ENCODE measurements at regions not wholly inside any gene's neighbourhood (a gene's known extent, or its start where the extent isn't known, plus 50 kb on each side); places are given as distances from the start of the nearest gene placed in this dataset.
A peak's percentile ranks its signal among the peaks of the same experiment; 100 is the strongest.
"Not testable (repeated sequence)": the region's sequence is repeated elsewhere in the genome, so short reads cannot be mapped to it uniquely, and the experiment has no call there.

DNA sequence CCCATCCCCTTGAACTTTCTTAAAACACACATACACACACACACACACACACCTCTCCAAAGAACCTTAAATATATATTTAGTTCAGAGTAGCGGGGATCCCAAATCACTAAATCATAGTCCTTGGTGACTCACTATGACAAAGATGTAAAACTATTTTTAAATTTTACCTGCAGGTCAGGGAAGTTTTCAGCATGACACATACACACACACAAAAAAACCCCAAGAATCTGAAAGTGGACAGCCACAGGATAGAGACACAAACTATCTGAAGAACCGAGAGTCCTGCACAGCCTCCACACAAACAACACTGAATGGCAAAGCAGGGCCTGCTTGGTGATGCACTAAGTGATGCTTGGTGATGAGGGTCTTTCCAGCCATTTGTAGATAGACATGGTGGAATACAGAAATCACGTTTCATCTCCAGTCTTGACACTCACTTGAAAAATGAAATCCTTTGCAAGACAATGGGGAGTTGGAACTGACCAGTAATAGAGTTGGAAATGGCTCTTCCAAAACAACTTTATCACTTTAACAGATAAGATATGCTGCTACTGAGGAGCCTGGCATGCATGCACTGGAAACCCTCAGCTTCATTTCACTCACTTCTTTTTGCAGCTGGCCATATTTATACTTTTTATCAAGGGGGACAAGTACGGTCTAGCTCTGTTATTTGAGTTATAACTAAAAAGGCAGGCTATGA is 307.3 kb downstream of the RAPGEF2 start:
- no peak for ATAC-seq
- DNase-seq (ENCODE audit: low spot score), result no peak

DNA sequence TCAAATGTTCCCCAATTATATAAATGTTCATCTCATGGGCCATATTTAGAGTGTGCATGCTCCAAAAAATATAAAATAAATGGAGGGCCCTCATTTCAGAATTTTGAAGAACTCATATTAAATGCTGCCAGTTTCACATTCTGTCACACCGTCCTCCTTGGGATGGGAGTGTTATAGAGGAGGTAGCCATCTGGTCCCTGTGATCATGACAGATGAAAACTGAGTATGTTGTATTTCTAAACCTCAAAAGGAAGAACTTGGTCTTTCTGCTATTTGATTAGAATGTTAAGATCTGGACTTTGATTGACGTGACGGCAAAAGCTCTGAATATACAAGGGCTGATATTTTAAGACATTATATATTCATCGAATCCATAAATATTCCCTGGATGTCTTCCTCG is 308.0 kb downstream of the RAPGEF2 start:
- ATAC-seq, result no peak
- DNase-seq (ENCODE audit: low spot score), result no peak

DNA sequence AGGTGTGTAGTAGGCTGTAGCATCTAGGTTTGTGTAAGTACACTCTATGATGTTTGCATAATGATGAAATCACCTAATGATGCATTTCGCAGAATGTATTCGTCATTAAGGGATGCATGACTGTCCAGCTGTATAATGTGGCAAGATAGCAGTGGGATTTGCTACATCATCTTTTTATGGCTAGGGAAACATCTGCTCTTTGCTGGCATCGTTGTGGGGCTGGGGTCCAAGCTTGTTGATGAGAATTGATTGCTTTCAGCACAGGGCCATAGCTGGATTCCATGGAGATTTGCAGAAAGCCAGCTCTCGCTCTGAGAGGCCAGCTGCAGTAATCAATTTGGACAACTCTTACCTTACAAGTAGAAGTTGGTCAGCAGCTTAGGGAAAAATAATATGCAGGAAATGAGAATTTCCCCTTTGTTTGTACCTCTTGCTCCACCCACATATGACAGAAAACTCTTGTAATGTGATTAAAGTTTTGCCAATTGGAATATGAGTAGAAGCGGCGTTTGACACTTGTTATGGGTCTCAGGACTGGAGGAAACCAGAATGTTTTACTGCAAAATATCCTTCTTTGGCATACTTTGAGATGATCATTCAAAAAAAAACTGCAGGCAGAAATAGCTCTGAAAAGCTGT is 310.5 kb downstream of the RAPGEF2 start:
- DNase-seq (ENCODE audit: low spot score) (no peak), ATAC-seq (no peak)

DNA sequence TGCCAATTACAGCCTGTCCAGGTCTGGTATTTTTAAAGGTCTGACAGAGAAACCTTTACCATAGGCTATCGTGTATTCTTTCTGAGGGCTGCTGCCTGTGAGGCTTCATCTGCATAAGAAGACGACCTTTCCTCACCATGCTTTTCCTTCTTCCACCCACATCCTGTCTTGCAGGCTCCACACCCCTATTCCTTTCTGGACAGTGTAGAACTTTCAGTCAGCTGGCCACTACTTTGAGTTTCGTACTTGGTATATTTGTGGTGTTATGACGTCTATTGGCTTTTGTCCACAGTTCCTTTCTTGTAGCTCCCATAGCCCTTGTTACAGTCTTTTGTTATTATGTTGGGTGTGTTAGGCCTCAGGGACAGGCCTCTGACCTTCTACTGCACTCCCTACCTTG is 311.4 kb downstream of the RAPGEF2 start:
- ATAC-seq (no peak), DNase-seq (ENCODE audit: low spot score) (no peak)

DNA sequence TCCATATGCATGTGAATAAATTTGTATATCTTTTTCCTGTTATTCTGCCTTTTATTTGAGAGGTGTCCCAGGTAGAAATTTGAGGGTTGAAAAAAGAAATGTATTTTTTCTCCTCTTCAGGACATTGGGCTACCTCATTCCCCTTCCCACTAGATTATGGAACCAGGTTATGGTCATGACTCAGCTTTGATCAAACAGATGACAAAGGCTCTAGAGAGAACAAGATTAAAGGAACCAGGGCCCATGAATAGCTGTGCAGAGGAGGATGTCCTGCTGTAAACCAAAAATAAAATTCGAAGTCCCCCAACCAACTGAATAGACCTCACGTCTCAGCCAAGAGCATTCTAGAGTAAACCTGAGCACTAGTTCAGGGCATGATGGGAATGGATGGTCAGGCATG is 313.2 kb downstream of the RAPGEF2 start:
- no peak for DNase-seq (ENCODE audit: low spot score)
- ATAC-seq, result no peak

DNA sequence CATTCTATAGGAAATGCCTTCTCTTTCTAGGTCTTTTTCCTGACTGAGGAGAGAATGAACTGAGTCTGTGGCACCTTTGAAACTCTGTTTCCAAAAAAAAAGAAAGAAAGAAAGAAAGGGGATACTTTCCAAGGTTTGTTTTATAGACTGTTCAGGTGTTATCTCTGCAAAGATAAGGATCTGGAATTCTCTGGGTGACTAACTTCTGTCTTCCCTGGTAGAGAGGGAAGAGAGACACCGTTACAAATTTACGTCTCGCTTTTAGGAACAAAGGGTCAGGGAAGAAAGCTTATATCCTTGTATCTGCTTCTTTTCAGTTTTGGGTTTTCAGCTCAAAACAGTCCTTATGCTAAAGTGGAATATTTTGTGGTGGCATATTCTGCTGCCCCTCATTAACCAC is 314.1 kb downstream of the RAPGEF2 start:
- ATAC-seq, result no peak
- DNase-seq (ENCODE audit: low spot score), result no peak

DNA sequence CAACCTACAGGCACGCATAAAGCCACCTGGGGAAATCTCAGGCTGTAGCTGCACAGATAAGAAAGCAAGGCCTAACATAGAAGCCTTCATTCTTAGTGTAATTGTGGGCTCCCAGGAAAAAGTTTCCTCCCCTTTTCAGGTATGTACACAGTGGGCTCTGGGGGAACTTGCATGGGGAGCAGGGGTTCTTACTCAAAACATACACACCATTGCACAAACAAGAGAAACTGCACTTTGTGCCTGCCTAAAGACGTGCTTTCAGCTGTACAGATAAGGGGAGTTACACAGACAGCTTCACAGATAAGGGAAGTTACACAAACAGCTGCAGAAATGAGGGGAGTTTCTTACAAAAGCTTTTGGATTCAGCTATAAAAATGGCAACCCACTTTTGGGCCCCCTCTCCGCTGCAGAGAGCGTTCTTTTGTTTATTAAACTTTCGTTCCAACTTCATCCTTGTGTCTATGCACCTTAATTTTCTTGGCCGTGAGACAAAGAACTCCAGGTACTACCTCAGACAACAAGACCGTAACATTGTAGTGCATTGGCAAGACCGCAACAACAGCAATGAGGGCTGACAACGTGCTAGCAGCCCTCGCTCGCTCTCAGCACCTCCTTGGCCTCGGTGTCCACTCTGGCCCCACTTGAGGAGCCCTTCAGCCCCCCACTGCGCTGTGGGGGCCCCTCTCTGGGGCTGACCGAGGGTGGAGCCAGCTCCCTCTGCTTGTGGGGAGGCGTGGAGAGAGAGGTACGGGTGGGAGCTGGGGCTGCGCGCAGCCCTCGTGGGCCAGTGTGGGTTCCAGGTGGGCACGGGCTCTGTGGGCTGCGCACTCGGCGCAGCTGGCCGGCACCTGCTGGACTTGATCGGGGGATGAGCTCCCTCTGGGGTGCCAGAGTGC is 317.5 kb downstream of the RAPGEF2 start:
- no peak for DNase-seq (ENCODE audit: low spot score)
- ATAC-seq, result no peak

DNA sequence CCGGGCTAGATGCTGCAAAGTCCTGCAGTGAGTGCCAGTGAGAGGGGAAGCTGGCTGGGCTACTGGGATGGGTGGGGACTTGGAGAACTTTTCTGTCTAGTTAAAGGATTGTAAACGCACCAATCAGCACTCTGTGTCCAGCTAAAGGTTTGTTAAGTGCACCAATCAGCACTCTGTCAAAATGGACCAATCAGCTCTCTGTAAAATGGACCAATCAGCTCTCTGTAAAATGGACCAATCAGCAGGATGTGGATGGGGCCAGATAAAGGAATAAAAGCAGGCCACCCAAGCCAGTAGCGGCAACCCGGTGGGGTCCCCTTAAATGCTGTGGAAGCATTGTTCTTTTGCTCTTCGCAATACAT is 318.2 kb downstream of the RAPGEF2 start:
- DNase-seq (ENCODE audit: low spot score); ATAC-seq: not testable (repeated sequence)

DNA sequence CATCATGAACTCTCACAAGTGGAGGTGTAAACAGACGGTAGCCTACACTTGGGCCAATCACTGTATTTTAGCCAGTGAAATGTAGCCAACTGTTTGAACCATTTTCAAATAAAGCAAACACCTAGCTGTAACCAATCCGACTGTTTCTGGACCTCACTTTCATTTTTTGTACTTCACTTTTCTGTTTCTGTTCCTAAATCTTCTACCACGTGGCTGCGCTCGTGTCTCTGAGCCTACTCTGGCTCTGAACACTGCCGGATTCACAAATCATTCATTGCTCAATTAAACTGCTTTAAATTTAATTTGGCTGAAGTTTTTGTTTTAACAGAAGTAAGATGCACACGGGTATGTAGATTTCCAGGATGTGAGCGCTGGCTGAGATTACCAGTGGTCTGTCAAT is 319.1 kb downstream of the RAPGEF2 start:
- DNase-seq (ENCODE audit: low spot score) (no peak), ATAC-seq (no peak)

DNA sequence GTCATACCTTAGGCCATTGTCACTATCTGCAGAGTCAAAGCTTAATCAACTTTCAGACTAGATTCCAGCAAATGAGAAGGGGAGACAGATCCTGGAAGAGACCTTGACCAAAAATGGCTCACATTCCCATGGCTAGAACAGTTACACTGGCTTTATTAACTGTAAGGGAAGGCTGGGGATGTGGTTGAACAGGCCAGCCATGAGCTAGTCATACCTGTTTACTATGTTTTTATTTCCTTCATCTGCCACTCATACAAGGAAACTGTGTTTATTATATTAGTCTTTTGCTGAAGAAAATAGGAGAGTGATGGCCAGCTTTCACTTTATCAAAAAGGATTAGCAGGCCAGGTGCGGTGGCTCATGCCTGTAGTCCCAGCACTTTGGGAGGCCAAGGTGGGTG is 319.7 kb downstream of the RAPGEF2 start:
- DNase-seq (ENCODE audit: low spot score) (no peak), ATAC-seq (no peak)

DNA sequence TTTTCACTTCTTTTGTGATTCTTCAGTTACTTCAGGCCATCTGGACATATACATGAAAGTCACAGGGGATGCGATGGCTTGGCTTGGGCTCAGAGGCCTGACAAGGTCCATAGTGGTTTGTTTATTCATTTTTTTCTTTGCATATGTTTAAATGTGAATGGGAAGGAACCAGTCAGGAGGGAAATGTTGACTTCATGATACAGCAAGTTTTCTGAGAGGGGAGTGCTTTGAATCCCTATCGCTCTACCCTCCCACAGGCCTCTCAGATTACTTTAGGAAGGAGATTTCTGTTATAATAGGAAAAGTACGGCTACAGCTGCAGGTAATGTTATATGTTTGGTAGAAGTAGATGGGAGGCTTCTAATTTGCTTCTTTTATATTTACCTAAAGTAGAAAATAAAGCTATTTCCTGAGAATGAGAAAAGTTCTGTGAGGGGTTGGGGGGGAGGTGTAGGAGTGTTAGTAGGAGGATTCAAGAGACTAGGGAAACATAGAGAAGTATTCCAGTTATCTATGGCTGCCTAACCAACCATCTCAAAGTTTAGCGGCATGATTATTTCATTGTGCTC is 322.9 kb downstream of the RAPGEF2 start:
- DNase-seq (ENCODE audit: low spot score), result no peak
- ATAC-seq, result no peak

DNA sequence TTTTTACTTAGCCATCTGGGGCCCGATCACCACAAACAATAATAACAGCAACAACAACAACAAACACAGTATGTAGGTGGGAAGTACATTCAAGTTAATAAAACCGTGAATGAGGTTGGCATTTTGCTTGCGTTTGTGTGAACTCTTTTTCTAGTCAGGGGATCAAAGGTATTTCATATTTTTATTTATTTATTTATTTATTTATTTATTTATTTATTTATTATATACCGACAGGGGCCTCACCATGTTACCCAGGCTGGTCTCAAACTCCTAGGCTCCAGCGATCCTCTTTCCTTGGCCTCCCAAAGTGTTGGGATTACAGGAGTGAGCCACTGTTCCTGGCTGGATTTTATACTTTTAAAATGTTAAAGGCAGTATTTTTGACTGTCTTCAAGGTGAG is 325.4 kb downstream of the RAPGEF2 start:
- no peak for ATAC-seq
- no peak for DNase-seq (ENCODE audit: low spot score)

DNA sequence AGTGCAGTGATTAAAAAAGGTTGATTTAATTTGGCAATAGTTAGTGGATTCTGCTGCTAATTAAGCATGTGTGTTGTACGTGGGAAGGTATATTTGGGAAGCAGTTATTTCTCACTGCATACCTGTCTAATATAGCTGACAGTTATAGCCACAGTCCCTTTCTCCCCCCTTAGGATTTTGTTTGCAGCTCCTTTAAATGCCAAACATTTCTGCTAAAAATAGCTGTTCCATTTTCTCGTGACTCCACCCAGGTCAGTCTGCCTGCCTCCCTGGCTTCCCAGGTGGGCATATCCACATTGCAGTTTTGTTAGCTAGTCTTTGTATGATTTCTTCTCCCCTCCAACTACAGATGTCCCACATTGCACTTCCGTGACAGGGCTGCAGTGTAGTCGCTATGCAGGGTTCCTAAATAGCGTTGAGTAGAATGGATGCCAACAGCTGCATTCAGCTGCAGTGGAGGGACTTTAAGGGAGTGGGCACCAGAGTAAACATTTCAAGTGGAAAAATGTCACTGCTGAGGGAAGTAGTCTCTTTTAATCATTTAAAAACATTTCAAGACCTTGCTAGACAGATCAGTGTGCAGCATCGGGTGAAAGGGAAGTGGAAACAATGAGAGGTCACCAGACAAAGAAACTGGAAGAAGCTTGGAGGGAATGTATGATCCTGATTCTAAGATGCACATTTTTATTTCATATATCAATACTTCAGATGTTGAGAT is 326.3 kb downstream of the RAPGEF2 start:
- no peak for ATAC-seq

DNA sequence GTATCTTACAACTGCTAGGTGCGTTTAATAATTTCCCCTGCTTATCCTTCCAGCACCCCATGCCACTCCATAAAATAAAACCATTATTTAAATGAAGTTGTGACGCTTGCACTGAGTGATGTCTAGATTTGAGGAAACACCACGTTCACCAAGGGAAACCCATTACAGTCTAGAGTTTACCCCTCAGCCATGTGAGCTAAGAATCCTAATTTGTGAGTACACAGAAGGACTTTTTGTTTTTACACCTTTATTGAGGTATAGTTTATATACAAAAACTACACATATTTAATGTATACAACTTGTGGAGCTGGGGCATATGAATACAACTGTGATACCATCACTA is 326.8 kb downstream of the RAPGEF2 start:
- ATAC-seq (no peak), DNase-seq (ENCODE audit: low spot score) (no peak)

More for the DNA sequence above, 326.3 kb downstream of the RAPGEF2 start:
- no peak for DNase-seq (ENCODE audit: low spot score)

DNA sequence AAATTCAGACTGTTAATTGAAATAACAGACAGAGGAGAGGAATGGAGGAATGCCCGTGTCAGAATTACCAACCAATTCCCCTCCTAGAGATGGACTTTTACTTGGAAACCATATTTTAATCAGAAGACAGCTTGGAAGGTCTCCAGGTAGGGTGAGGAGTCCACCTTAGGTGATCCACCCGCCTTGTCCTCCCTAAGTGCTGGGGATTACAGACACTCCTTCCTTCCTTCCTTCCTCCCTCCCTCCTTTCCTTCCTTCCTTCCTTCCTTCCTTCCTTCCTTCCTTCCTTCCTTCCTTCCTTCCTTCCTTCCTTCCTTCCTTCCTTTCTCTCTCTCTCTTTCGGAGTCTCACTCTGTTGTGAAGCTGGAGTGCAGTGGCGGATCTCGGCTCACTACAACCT is 328.0 kb downstream of the RAPGEF2 start:
- no peak for DNase-seq (ENCODE audit: low spot score)
- no peak for ATAC-seq

DNA sequence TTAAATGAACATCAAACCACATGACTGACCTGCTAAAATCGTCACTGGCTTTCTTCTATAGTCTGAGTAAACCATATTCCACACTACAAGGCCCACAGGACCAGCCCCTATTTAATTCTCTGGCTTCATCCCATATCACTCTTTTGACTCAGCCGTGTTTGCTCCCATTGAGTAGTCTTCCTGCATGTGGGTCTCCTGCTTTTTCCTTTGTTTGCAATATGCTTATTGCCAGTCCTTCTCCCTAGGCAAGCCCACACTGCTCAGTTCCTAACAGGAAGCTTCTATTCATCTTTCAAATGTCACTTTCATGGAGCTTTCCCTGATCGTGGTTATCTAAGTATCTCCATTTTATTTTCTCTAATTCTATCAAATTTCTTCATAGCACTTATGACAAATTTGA is 329.6 kb downstream of the RAPGEF2 start:
- DNase-seq (ENCODE audit: low spot score), result no peak
- no peak for ATAC-seq

DNA sequence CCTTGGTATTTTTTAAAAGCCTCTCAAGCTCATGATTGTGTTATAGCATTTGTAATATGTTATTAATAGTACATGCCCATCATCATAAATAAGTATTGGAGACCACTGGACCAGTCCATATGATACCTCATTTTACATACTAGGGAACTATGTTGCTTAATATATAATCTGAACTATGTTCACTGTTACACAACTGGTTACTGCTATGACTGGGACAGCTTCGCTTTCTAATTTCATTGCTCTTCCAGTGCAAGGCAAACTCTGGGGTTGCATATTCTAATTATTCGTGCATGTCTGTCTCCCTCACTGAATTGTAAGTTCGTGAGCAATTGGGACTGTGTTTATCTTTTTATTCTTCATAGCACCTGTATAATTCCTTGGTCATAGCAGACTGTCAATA is 330.5 kb downstream of the RAPGEF2 start:
- ATAC-seq (peak; percentile 38), DNase-seq (ENCODE audit: low spot score) (no peak)

DNA sequence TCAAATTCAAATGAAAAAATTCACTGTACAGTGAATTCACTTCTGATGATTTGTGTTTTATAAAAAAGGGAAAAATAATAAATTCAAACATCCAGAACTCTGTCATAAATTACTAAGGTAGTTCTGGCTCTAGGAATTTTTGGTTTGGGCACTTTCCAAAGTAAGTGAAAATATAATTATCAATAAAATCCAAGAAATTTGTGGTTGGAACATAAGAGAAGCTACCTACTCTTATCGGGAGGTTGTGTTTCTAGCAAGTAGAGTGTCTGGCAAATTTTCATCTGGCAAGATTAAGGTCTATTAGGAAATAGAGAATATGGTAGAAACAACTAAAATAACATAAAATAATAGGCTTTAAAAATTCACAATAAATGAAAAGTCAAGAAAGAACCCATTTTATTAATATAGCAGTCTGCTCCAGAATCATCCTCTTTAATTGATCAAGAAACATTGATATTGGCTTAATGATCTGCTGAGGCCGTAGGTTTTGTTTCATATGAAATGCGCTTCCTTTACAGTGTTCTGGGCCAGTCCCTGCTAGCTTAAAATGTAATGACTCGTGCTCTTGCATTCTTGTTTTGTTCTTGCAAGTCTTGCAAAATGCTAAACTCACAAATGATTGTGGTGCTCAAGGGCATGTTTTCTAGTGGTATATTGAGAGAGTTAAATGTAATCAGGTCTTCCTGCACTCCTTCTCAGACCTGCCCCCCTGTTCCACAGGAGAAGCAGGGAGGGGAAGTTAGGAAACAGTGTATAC is 331.4 kb downstream of the RAPGEF2 start:
- DNase-seq (ENCODE audit: low spot score), result no peak
- no peak for ATAC-seq

DNA sequence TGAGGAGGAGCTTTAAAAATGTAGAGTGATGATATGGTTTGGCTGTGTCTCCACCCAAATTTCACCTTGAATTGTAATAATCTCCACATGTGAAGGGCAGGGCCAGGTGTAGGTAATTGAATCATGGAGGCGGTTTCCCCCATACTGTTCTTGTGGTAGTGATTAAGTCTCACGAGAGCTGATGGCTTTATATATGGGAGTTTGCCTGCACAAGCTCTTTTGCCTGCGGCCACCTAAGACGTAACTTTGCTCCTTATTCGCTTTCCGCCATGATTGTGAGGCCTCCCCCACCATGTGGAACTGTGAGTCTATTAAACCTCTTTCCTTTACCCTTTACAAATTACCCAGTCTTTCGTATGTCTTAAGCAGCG is 332.0 kb downstream of the RAPGEF2 start:
- DNase-seq (ENCODE audit: low spot score), result no peak
- no peak for ATAC-seq

DNA sequence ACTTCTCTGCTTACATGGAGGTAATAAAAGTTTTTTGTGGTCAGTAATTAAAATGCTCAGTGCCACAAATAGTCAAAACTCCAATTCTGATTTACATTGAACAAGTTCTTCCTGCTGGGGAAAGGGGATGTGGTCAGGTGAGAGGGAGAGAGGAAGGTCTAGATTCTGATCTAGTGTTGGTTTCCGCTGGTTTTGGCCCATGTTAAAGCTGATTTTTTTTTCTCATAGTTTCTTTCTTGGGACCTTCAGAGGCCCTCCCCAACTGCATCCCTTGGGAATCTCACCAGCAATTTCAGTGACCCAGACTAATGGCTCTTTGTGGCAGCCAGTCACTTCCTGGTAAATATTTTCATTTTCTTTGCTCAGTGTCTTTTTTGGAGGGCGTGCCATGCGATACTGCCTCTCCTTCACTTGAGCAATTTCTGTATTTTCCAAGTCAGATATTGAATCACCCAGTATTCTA is 332.7 kb downstream of the RAPGEF2 start:
- DNase-seq (ENCODE audit: low spot score) (no peak), ATAC-seq (no peak)
